RWPE2 (cell line): ENCODE measurements at regions not wholly inside any gene's neighbourhood (a gene's known extent, or its start where the extent isn't known, plus 50 kb on each side); places are given as distances from the start of the nearest gene placed in this dataset.

ENCODE experiments used
- ATAC-seq: fragments of 200-7000 bp; cut with Tn5 transposase; 3 replicates; pipeline ENCODE4 v1.9.1; 2021; ENCODE audit warnings: low read depth
- DNase-seq: peaks from one replicate; pipeline ENCODE4 v3.0.0-alpha.2; 2020; ENCODE audit warnings: low spot score
- H3K27ac ChIP-seq: fragments of 450-650 bp; 2 replicates; pipeline ENCODE4 v1.5.1; 2017; ENCODE audit warnings: mild to moderate bottlenecking; ENCODE audit not compliant: poor library complexity, severe bottlenecking
- H3K27me3 ChIP-seq: fragments of 250-450 bp; sonication (Bioruptor Pico); 2 replicates; pipeline ENCODE4 v1.5.1; 2021; ENCODE audit warnings: mild to moderate bottlenecking, moderate library complexity; ENCODE audit not compliant: insufficient read depth, poor library complexity, severe bottlenecking
- H3K36me3 ChIP-seq: fragments of 250-450 bp; sonication (Bioruptor Pico); 2 replicates; pipeline ENCODE4 v1.5.1; 2020; ENCODE audit warnings: low read depth, mild to moderate bottlenecking, moderate library complexity
- H3K4me1 ChIP-seq: fragments of 250-450 bp; sonication (Bioruptor Pico); 2 replicates; pipeline ENCODE4 v1.5.1; 2021; ENCODE audit warnings: mild to moderate bottlenecking, moderate library complexity; ENCODE audit not compliant: insufficient read depth, poor library complexity, severe bottlenecking
- H3K4me3 ChIP-seq: fragments of 250-450 bp; sonication (Bioruptor Pico); 2 replicates; pipeline ENCODE4 v1.5.1; 2021; ENCODE audit warnings: mild to moderate bottlenecking, moderate library complexity; ENCODE audit not compliant: severe bottlenecking
- H3K9me3 ChIP-seq: fragments of 250-450 bp; sonication (Bioruptor Pico); 2 replicates; pipeline ENCODE4 v1.5.1; 2021; ENCODE audit warnings: mild to moderate bottlenecking, moderate library complexity; ENCODE audit not compliant: severe bottlenecking
- CTCF ChIP-seq: fragments of 450-650 bp; IDR thresholded peaks from one replicate; pipeline ENCODE4 v1.5.1; 2017; ENCODE audit warnings: mild to moderate bottlenecking, moderate library complexity; ENCODE audit not compliant: poor library complexity, severe bottlenecking

- Histone ChIP-seq H3K9me3 (no peaks in the 10 kb centered on the region), H3K27me3 (no peaks in the 10 kb centered on the region), H3K36me3 (no peaks in the 10 kb centered on the region), H3K27ac (no peak overlapping the region), H3K4me1 (no peaks in the 10 kb centered on the region), H3K4me3 (no peak overlapping the region)
- no peak for TF ChIP-seq CTCF
- DNase-seq (no peak), ATAC-seq (no peak)
Measured at GRCh38 chr18:39675368-39675767, 2109.8 kb upstream of the CELF4 start.

- no peak for ATAC-seq
- Histone ChIP-seq H3K4me3 (no peak overlapping the region), H3K27me3 (no peaks in the 10 kb centered on the region), H3K27ac (no peak overlapping the region), H3K4me1 (peaks cover 11% of the 10 kb centered on the region), H3K36me3 (no peaks in the 10 kb centered on the region), H3K9me3 (no peaks in the 10 kb centered on the region)
- no peak for DNase-seq
- TF ChIP-seq CTCF: no peak
Measured at GRCh38 chr18:39672171-39672570, 2106.6 kb upstream of the CELF4 start.

- TF ChIP-seq CTCF: no peak
- H3K9me3 ChIP-seq: peaks cover under 1% of the 10 kb centered on the region
- no peaks in the 10 kb centered on the region for H3K27me3 ChIP-seq
- DNase-seq (no peak), ATAC-seq (peak; percentile 53)
- no peaks in the 10 kb centered on the region for H3K36me3 ChIP-seq
- H3K4me3 ChIP-seq: no peak overlapping the region
- peaks cover 11% of the 10 kb centered on the region for H3K4me1 ChIP-seq
- peak overlapping the region; percentile 31 for H3K27ac ChIP-seq
Measured at GRCh38 chr18:39667905-39668304, 2102.3 kb upstream of the CELF4 start.

- no peak for TF ChIP-seq CTCF
- no peak for DNase-seq
- H3K27ac ChIP-seq: no peak overlapping the region
- peaks cover 2% of the 10 kb centered on the region for H3K9me3 ChIP-seq
- no peaks in the 10 kb centered on the region for H3K36me3 ChIP-seq
- H3K4me1 ChIP-seq: peaks cover 11% of the 10 kb centered on the region
- no peaks in the 10 kb centered on the region for H3K27me3 ChIP-seq
- H3K4me3 ChIP-seq: no peak overlapping the region
- ATAC-seq: no peak
Measured at GRCh38 chr18:39666541-39666940, 2100.9 kb upstream of the CELF4 start.

GRCh38 chr18:39661856-39662366, 2096.3 kb upstream of the CELF4 start:
- DNase-seq (no peak), ATAC-seq (no peak)
- H3K4me1 ChIP-seq: no peaks in the 10 kb centered on the region
- no peak for TF ChIP-seq CTCF
- H3K27me3 ChIP-seq: no peaks in the 10 kb centered on the region
- H3K4me3 ChIP-seq: no peak overlapping the region
- no peak overlapping the region for H3K27ac ChIP-seq
- no peaks in the 10 kb centered on the region for H3K36me3 ChIP-seq
- H3K9me3 ChIP-seq: peaks cover 2% of the 10 kb centered on the region
